SKM-1 treated with dmso at 0.1 percent for 144 hours (cell line): ENCODE measurements at regions not wholly inside any gene's neighbourhood (a gene's known extent, or its start where the extent isn't known, plus 50 kb on each side); places are given as distances from the start of the nearest gene placed in this dataset.

ENCODE experiments used
- DNase-seq: peaks from one replicate; lab custom pipeline; 2025; ENCODE audit not compliant: unreplicated experiment; lab: John Stamatoyannopoulos, UW

- no peak for DNase-seq
These were observed 50.3 kb downstream of the PLXNA1 start for GRCh38 chr3:127033171-127033570.

GRCh38 chr3:127033786-127034185 is 50.9 kb downstream of the PLXNA1 start:
- DNase-seq = no peak

- DNase-seq = no peak
These were observed 51.5 kb downstream of the PLXNA1 start for GRCh38 chr3:127034195-127034989.

GRCh38 chr3:127034990-127035652 is 52.2 kb downstream of the PLXNA1 start:
- no peak for DNase-seq

- no peak for DNase-seq
These were observed 52.8 kb downstream of the PLXNA1 start for GRCh38 chr3:127035677-127036076.

GRCh38 chr3:127036209-127037020 is 53.5 kb downstream of the PLXNA1 start:
- DNase-seq = no peak

- DNase-seq = no peak
These were observed 54.1 kb downstream of the PLXNA1 start for GRCh38 chr3:127037021-127037400.

- DNase-seq = no peak
These were observed 54.5 kb downstream of the PLXNA1 start for GRCh38 chr3:127037418-127037841.

GRCh38 chr3:127037971-127038446 is 55.1 kb downstream of the PLXNA1 start:
- DNase-seq = no peak

- no peak for DNase-seq
These were observed 55.6 kb downstream of the PLXNA1 start for GRCh38 chr3:127038466-127038865.

GRCh38 chr3:127038923-127039581 is 56.1 kb downstream of the PLXNA1 start:
- no peak for DNase-seq

GRCh38 chr3:127039719-127040118 is 56.8 kb downstream of the PLXNA1 start:
- no peak for DNase-seq

- no peak for DNase-seq
These were observed 57.3 kb downstream of the PLXNA1 start for GRCh38 chr3:127040216-127040615.

- DNase-seq = no peak
These were observed 58.4 kb downstream of the PLXNA1 start for GRCh38 chr3:127041264-127041820.

GRCh38 chr3:127041933-127042332 is 59.0 kb downstream of the PLXNA1 start:
- DNase-seq = no peak

- DNase-seq = no peak
These were observed 59.7 kb downstream of the PLXNA1 start for GRCh38 chr3:127042634-127043033.

GRCh38 chr3:127043041-127043641 is 60.2 kb downstream of the PLXNA1 start:
- no peak for DNase-seq

- DNase-seq = no peak
These were observed 61.0 kb downstream of the PLXNA1 start for GRCh38 chr3:127043731-127044510.

- no peak for DNase-seq
These were observed 62.1 kb downstream of the PLXNA1 start for GRCh38 chr3:127044996-127045395.
